HepG2 (cell line): ENCODE measurements at regions not wholly inside any gene's neighbourhood (a gene's known extent, or its start where the extent isn't known, plus 50 kb on each side); places are given as distances from the start of the nearest gene placed in this dataset.

Source experiments
- ATAC-seq: fragments of 200-7000 bp; cut with Tn5 transposase; 3 replicates; pipeline ENCODE4 v1.9.1; 2020; ENCODE audit warnings: mild to moderate bottlenecking, moderate library complexity
- BruUV-seq: library from RNA; stranded (reverse); fragments of 400-500 nt; replicated peaks from 2 replicates; lab custom pipeline; 2021; lab: Mats Ljungman, UMichigan
- CTCF ChIA-PET: fragments of 300-600 bp; formaldehyde crosslinking; extraction: SDS; loops from one replicate; lab custom pipeline; 2021; ENCODE audit warnings: low total read pairs, inconsistent platforms, low intra/inter-chr PET ratio; lab: Yijun Ruan, JAX
- POLR2A ChIA-PET: fragments of 350-600 bp; sonication (Branson Sonifier 250); formaldehyde crosslinking; loops from one replicate; lab custom pipeline; 2020; ENCODE audit warnings: antibody characterized with exemption, inconsistent platforms; lab: Yijun Ruan, JAX
- DNase-seq: peaks from one replicate; pipeline ENCODE4 v3.0.0-alpha.2; 2015; ENCODE audit warnings: low spot score
- FAIRE-seq: peaks from 3 replicates; lab custom pipeline; 2011; peaks lifted over from hg19 to GRCh38; lab: Jason Lieb, UNC
- H2AFZ ChIP-seq: one replicate; pipeline ENCODE4 v1.6.1; 2011; ENCODE audit warnings: low read length, inconsistent platforms
- H3K27ac ChIP-seq: fragments of 300-600 bp; 3 replicates; pipeline ENCODE4 v1.8.0; 2011; ENCODE audit warnings: mixed run types, mild to moderate bottlenecking, mixed read lengths, low read length, inconsistent platforms; ENCODE audit not compliant: insufficient read depth; ENCODE audit errors: extremely low read length
- H3K27me3 ChIP-seq, 2 experiments: fragments of 200-600 bp in 1 of 2; 2 replicates in 1 of 2; 3 replicates in 1 of 2; pipeline versions ENCODE4 v1.6.0 to v1.8.0; 2011; ENCODE audit warnings: low read length in 2 of 2, mild to moderate bottlenecking in 2 of 2, moderate library complexity in 2 of 2, inconsistent platforms in 1 of 2; ENCODE audit not compliant: insufficient read depth in 2 of 2, control insufficient read depth in 1 of 2
- H3K36me3 ChIP-seq, 2 experiments: fragments of 200-600 bp in 1 of 2; replicated peaks in 1 of 2; 2 replicates in 1 of 2; 3 replicates in 1 of 2; pipeline versions ENCODE4 v1.5.1 to v1.8.0; 2011; ENCODE audit warnings: low read length in 2 of 2, inconsistent platforms in 1 of 2; ENCODE audit not compliant: insufficient read depth in 2 of 2, control insufficient read depth in 1 of 2
- H3K4me1 ChIP-seq: 2 replicates; pipeline ENCODE4 v1.5.1; 2012; ENCODE audit warnings: low read length, inconsistent platforms; ENCODE audit not compliant: insufficient read depth
- H3K4me2 ChIP-seq: 2 replicates; pipeline ENCODE4 v1.6.0; 2011; ENCODE audit warnings: low read depth, low read length, inconsistent platforms
- H3K4me3 ChIP-seq, 3 experiments: fragments of 200-600 bp in 1 of 3; sonication (generic), shearing (Covaris generic) in 1 of 3; replicated peaks in 1 of 3; 2 replicates each; pipeline ENCODE4 v1.5.1; 2011 to 2016; ENCODE audit warnings: low read length in 3 of 3, inconsistent platforms in 2 of 3, low read depth in 2 of 3, mild to moderate bottlenecking in 2 of 3, control low read depth in 1 of 3, mixed read lengths in 1 of 3; ENCODE audit not compliant: insufficient read depth in 1 of 3
- H3K79me2 ChIP-seq: one replicate; pipeline ENCODE4 v1.6.1; 2011; ENCODE audit warnings: low read length, inconsistent platforms; ENCODE audit not compliant: insufficient read depth
- H3K9ac ChIP-seq: 2 replicates; pipeline ENCODE4 v1.6.0; 2011; ENCODE audit warnings: mild to moderate bottlenecking, low read depth, low read length, inconsistent platforms; ENCODE audit not compliant: insufficient read depth
- H3K9me3 ChIP-seq: 2 replicates; pipeline ENCODE4 v1.5.1; 2012; ENCODE audit warnings: mild to moderate bottlenecking, low read length
- H4K20me1 ChIP-seq: 2 replicates; pipeline ENCODE4 v1.6.0; 2011; ENCODE audit warnings: inconsistent platforms, mild to moderate bottlenecking, low read length, moderate library complexity; ENCODE audit not compliant: insufficient read depth
- NBN ChIP-seq: fragments of 450-650 bp; conservative IDR thresholded peaks from 2 replicates; pipeline ENCODE4 v1.6.1; 2017
- RFX5 ChIP-seq: IDR thresholded peaks from 2 replicates; pipeline ENCODE4 v1.6.1; 2011; ENCODE audit warnings: low read depth, low read length, improper control_type of control experiment
- TOE1 ChIP-seq: sonication (generic); formaldehyde crosslinking; IDR thresholded peaks from 2 replicates; pipeline ENCODE4 v1.4.0; 2020; ENCODE audit warnings: mild to moderate bottlenecking, missing genetic modification reagents
- ZNF264 ChIP-seq: sonication (generic); formaldehyde crosslinking; IDR thresholded peaks from 2 replicates; pipeline ENCODE4 v1.4.0; 2020; ENCODE audit warnings: missing genetic modification reagents
- ZNF468 ChIP-seq: sonication (generic); formaldehyde crosslinking; IDR thresholded peaks from 2 replicates; pipeline ENCODE4 v1.8.0; 2022; ENCODE audit warnings: mild to moderate bottlenecking, moderate library complexity, missing genetic modification reagents
- ZNF792 ChIP-seq: IDR thresholded peaks from 2 replicates; pipeline ENCODE4 v1.6.1; 2016
- WGBS: methylation state at CpG from one replicate; pipeline ENCODE4 v1.1.6; 2017; ENCODE audit warnings: low lambda C conversion rate; 5-methylcytosine and 5-hydroxymethylcytosine counted together
- in situ Hi-C: cut with HindIII; loops from 2 replicates; pipeline ENCODE4 v1.10.0; 2017; ENCODE audit warnings: low pct_unique_long_range_greater_than_20kb; ENCODE audit not compliant: extremely low pct_ligation_motif_present
- intact Hi-C: fragments of 100-400 bp; cut with micrococcal nuclease; formaldehyde crosslinking; loops from one replicate; pipeline ENCODE4 v1.10.0; 2022; ENCODE audit not compliant: unreplicated experiment
- TF ChIP-seq, protein P1 (sequence below): sonication (generic); formaldehyde crosslinking; IDR thresholded peaks from 2 replicates; pipeline ENCODE4 v1.4.0; 2020; ENCODE audit warnings: mild to moderate bottlenecking, missing genetic modification reagents
- TF ChIP-seq, protein P2 (sequence below): sonication (generic); formaldehyde crosslinking; IDR thresholded peaks from 2 replicates; pipeline ENCODE4 v1.4.0; 2020; ENCODE audit warnings: missing genetic modification reagents
- TF ChIP-seq, protein P3 (sequence below): sonication (generic); formaldehyde crosslinking; IDR thresholded peaks from 2 replicates; pipeline ENCODE4 v1.8.0; 2022; ENCODE audit warnings: missing genetic modification reagents, mild to moderate bottlenecking, inconsistent platforms, borderline replicate concordance
- TF ChIP-seq, protein P4 (sequence below): sonication (generic); formaldehyde crosslinking; IDR thresholded peaks from 2 replicates; pipeline ENCODE4 v1.5.0; 2020; ENCODE audit warnings: mild to moderate bottlenecking, missing genetic modification reagents, borderline replicate concordance

DNA sequence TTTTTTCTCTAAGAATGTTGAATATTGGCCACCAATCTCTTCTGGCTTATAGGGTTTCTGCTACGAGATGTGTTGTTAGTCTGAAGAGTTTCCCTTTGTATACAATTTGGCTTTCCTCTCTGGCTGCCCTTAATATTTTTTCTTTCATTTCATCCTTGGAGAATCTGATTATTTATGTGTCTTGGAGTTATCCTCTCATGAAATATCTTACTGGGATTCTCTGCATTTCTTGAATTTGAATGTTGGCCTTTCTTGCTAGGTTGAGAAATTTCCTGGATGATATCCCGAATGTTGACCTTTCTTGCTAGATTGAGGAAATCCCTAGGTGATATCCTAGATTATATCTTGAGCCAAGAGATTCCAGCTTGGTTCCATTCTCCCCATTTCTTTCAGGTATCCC, 125.6 kb downstream of the SLC5A7 start:
- H3K27me3 ChIP-seq: no peaks in the 10 kb centered on the region
- H4K20me1 ChIP-seq: no peaks in the 10 kb centered on the region
- TF ChIP-seq, protein P1, sequence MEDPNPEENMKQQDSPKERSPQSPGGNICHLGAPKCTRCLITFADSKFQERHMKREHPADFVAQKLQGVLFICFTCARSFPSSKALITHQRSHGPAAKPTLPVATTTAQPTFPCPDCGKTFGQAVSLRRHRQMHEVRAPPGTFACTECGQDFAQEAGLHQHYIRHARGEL (CRISPR knock-in tag): no peak
- TF ChIP-seq, protein P2, sequence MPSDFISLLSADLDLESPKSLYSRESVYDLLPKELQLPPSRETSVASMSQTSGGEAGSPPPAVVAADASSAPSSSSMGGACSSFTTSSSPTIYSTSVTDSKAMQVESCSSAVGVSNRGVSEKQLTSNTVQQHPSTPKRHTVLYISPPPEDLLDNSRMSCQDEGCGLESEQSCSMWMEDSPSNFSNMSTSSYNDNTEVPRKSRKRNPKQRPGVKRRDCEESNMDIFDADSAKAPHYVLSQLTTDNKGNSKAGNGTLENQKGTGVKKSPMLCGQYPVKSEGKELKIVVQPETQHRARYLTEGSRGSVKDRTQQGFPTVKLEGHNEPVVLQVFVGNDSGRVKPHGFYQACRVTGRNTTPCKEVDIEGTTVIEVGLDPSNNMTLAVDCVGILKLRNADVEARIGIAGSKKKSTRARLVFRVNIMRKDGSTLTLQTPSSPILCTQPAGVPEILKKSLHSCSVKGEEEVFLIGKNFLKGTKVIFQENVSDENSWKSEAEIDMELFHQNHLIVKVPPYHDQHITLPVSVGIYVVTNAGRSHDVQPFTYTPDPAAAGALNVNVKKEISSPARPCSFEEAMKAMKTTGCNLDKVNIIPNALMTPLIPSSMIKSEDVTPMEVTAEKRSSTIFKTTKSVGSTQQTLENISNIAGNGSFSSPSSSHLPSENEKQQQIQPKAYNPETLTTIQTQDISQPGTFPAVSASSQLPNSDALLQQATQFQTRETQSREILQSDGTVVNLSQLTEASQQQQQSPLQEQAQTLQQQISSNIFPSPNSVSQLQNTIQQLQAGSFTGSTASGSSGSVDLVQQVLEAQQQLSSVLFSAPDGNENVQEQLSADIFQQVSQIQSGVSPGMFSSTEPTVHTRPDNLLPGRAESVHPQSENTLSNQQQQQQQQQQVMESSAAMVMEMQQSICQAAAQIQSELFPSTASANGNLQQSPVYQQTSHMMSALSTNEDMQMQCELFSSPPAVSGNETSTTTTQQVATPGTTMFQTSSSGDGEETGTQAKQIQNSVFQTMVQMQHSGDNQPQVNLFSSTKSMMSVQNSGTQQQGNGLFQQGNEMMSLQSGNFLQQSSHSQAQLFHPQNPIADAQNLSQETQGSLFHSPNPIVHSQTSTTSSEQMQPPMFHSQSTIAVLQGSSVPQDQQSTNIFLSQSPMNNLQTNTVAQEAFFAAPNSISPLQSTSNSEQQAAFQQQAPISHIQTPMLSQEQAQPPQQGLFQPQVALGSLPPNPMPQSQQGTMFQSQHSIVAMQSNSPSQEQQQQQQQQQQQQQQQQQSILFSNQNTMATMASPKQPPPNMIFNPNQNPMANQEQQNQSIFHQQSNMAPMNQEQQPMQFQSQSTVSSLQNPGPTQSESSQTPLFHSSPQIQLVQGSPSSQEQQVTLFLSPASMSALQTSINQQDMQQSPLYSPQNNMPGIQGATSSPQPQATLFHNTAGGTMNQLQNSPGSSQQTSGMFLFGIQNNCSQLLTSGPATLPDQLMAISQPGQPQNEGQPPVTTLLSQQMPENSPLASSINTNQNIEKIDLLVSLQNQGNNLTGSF (CRISPR knock-in tag): no peak
- TF ChIP-seq ZNF264 (CRISPR knock-in tag) (no peak), NBN (no peak), TOE1 (CRISPR knock-in tag) (no peak), RFX5 (no peak), ZNF468 (CRISPR knock-in tag) (no peak), ZNF792 (no peak)
- TF ChIP-seq, protein P3, sequence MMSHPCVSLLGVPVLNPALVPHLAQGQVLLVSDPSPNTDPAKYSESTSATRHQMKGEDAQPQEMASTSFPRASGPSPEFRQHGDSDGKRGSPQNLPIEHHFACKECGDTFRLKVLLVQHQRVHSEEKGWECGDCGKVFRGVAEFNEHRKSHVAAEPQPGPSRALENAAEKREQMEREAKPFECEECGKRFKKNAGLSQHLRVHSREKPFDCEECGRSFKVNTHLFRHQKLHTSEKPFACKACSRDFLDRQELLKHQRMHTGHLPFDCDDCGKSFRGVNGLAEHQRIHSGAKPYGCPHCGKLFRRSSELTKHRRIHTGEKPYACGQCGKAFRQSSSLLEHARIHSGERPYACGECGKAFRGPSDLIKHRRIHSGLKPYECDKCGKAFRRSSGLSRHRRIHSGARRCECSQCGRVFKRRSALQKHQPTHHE (CRISPR knock-in tag): no peak
- TF ChIP-seq, protein P4, sequence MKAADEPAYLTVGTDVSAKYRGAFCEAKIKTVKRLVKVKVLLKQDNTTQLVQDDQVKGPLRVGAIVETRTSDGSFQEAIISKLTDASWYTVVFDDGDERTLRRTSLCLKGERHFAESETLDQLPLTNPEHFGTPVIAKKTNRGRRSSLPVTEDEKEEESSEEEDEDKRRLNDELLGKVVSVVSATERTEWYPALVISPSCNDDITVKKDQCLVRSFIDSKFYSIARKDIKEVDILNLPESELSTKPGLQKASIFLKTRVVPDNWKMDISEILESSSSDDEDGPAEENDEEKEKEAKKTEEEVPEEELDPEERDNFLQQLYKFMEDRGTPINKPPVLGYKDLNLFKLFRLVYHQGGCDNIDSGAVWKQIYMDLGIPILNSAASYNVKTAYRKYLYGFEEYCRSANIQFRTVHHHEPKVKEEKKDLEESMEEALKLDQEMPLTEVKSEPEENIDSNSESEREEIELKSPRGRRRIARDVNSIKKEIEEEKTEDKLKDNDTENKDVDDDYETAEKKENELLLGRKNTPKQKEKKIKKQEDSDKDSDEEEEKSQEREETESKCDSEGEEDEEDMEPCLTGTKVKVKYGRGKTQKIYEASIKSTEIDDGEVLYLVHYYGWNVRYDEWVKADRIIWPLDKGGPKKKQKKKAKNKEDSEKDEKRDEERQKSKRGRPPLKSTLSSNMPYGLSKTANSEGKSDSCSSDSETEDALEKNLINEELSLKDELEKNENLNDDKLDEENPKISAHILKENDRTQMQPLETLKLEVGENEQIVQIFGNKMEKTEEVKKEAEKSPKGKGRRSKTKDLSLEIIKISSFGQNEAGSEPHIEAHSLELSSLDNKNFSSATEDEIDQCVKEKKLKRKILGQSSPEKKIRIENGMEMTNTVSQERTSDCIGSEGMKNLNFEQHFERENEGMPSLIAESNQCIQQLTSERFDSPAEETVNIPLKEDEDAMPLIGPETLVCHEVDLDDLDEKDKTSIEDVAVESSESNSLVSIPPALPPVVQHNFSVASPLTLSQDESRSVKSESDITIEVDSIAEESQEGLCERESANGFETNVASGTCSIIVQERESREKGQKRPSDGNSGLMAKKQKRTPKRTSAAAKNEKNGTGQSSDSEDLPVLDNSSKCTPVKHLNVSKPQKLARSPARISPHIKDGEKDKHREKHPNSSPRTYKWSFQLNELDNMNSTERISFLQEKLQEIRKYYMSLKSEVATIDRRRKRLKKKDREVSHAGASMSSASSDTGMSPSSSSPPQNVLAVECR (CRISPR knock-in tag): no peak
- H3K4me1 ChIP-seq: no peaks in the 10 kb centered on the region
- H3K4me3 ChIP-seq: no peak overlapping the region
- ChIA-PET POLR2A (no interaction called here), CTCF (no interaction called here)
- DNase-seq: no peak
- no peak for FAIRE-seq
- no peak overlapping the region for H3K27ac ChIP-seq
- in situ Hi-C loops: no loop called here
- WGBS: 0% methylated on average over 2 of the region's 2 CpGs
- H3K79me2 ChIP-seq: no peaks in the 10 kb centered on the region
- no TSS peak for BruUV-seq
- no peak for ATAC-seq
- no peaks in the 10 kb centered on the region for H3K9me3 ChIP-seq
- intact Hi-C loops: no loop called here
- H3K9ac ChIP-seq: no peak overlapping the region
- H2AFZ ChIP-seq: no peak overlapping the region
- H3K36me3 ChIP-seq: no peaks in the 10 kb centered on the region
- no peak overlapping the region for H3K4me2 ChIP-seq
